ENCODE measurements at regions not wholly inside any gene's neighbourhood (a gene's known extent, or its start where the extent isn't known, plus 50 kb on each side); places are given as distances from the start of the nearest gene placed in this dataset.

- Histone ChIP-seq H3K4me3 (ENCODE audit: low read depth, low read length) (no peak overlapping the region), H3K9me3 (ENCODE audit: control insufficient read depth, insufficient read depth, low read length) (no peaks in the 10 kb centered on the region), H3K27ac (ENCODE audit: low read depth, low read length) (no peak overlapping the region), H3K27me3 (ENCODE audit: control insufficient read depth, insufficient read depth, low read length) (no peaks in the 10 kb centered on the region)
- TF ChIP-seq CTCF (IDR thresholded peaks at IDR 0.05; ENCODE audit: low read depth, low read length): no peak
- POLR2A ChIA-PET: no interaction called here
- DNase-seq (ENCODE audit: low read depth, low spot score): no peak
- CTCF ChIA-PET: no interaction called here
Measured at GRCh38 chr15:26106556-26106955, 243.4 kb upstream of the ATP10A start.

GRCh38 chr15:26103002-26103404 is 239.9 kb upstream of the ATP10A start:
- H3K27ac ChIP-seq (ENCODE audit: low read depth, low read length): no peak overlapping the region
- ChIA-PET POLR2A (no interaction called here), CTCF (interaction anchor here (0.6 to 1.0 kb wide), 2 partner anchors 7 to 594 kb away, joined by 3 to 4 read pairs; no protein-coding TSS in a partner anchor)
- H3K9me3 ChIP-seq (ENCODE audit: control insufficient read depth, insufficient read depth, low read length): no peaks in the 10 kb centered on the region
- no peak overlapping the region for H3K4me3 ChIP-seq (ENCODE audit: low read depth, low read length)
- no peak for TF ChIP-seq CTCF (IDR thresholded peaks at IDR 0.05; ENCODE audit: low read depth, low read length)
- H3K27me3 ChIP-seq (ENCODE audit: control insufficient read depth, insufficient read depth, low read length): no peaks in the 10 kb centered on the region
- no peak for DNase-seq (ENCODE audit: low read depth, low spot score)

GRCh38 chr15:26102365-26102764 is 239.2 kb upstream of the ATP10A start:
- TF ChIP-seq CTCF (IDR thresholded peaks at IDR 0.05; ENCODE audit: low read depth, low read length): no peak

GRCh38 chr15:26101443-26101842 is 238.3 kb upstream of the ATP10A start:
- ChIA-PET CTCF (no interaction called here), POLR2A (no interaction called here)
- no peak for DNase-seq (ENCODE audit: low read depth, low spot score)
- no peaks in the 10 kb centered on the region for H3K9me3 ChIP-seq (ENCODE audit: control insufficient read depth, insufficient read depth, low read length)
- no peak overlapping the region for H3K27ac ChIP-seq (ENCODE audit: low read depth, low read length)
- no peak for TF ChIP-seq CTCF (IDR thresholded peaks at IDR 0.05; ENCODE audit: low read depth, low read length)
- H3K4me3 ChIP-seq (ENCODE audit: low read depth, low read length): no peak overlapping the region
- no peaks in the 10 kb centered on the region for H3K27me3 ChIP-seq (ENCODE audit: control insufficient read depth, insufficient read depth, low read length)

More at GRCh38 chr15:26102365-26102764, 239.2 kb upstream of the ATP10A start:
- CTCF ChIA-PET: no interaction called here
- Histone ChIP-seq H3K27me3 (ENCODE audit: control insufficient read depth, insufficient read depth, low read length) (no peaks in the 10 kb centered on the region), H3K27ac (ENCODE audit: low read depth, low read length) (no peak overlapping the region), H3K9me3 (ENCODE audit: control insufficient read depth, insufficient read depth, low read length) (no peaks in the 10 kb centered on the region), H3K4me3 (ENCODE audit: low read depth, low read length) (no peak overlapping the region)
- DNase-seq (ENCODE audit: low read depth, low spot score): no peak
- POLR2A ChIA-PET: no interaction called here

- POLR2A ChIA-PET: no interaction called here
- DNase-seq (ENCODE audit: low read depth, low spot score): no peak
- Histone ChIP-seq H3K27ac (ENCODE audit: low read depth, low read length) (no peak overlapping the region), H3K9me3 (ENCODE audit: control insufficient read depth, insufficient read depth, low read length) (no peaks in the 10 kb centered on the region; the same call in 1 of the 2 replicates), H3K4me3 (ENCODE audit: low read depth, low read length) (no peak overlapping the region), H3K27me3 (ENCODE audit: control insufficient read depth, insufficient read depth, low read length) (no peaks in the 10 kb centered on the region)
- CTCF ChIA-PET: interaction anchor here (1.1 kb wide), 1 partner anchor 590 kb away, joined by 13 read pairs; no protein-coding TSS in a partner anchor
- TF ChIP-seq CTCF (IDR thresholded peaks at IDR 0.05; ENCODE audit: low read depth, low read length): no peak
Measured at GRCh38 chr15:26098801-26099200, 235.7 kb upstream of the ATP10A start.
